Thoracic aorta (tissue), 2 donors: ENCODE measurements at regions not wholly inside any gene's neighbourhood (a gene's known extent, or its start where the extent isn't known, plus 50 kb on each side); places are given as distances from the start of the nearest gene placed in this dataset.

ENCODE experiments used
- ATAC-seq: fragments of 150-250 bp; one replicate; pipeline ENCODE4 v1.8.0; 2017; ENCODE audit warnings: low read depth; ENCODE audit not compliant: insufficient number of reproducible peaks, low FRiP score
- DNase-seq: peaks from one replicate; pipeline ENCODE4 v3.0.0-alpha.2; 2020; ENCODE audit warnings: low spot score
- H3K27ac ChIP-seq, 2 donors: fragments of 200-600 bp; sonication (generic); 1 replicate in 1 of 2; 2 replicates in 1 of 2; pipeline ENCODE4 v1.5.1; 2016; ENCODE audit warnings: mild to moderate bottlenecking in 2 of 2, moderate library complexity in 2 of 2
- H3K27me3 ChIP-seq: fragments of 200-600 bp; sonication (generic); replicated peaks from 2 replicates; pipeline ENCODE4 v1.6.0; 2016; ENCODE audit warnings: mild to moderate bottlenecking; ENCODE audit not compliant: insufficient read depth
- H3K36me3 ChIP-seq: fragments of 200-600 bp; sonication (generic); one replicate; pipeline ENCODE4 v1.5.1; 2016
- H3K4me1 ChIP-seq, 2 donors: fragments of 200-600 bp; sonication (generic); 1 replicate in 1 of 2; 2 replicates in 1 of 2; pipeline versions ENCODE4 v1.5.1 to v1.6.0; 2016; ENCODE audit warnings: low read depth in 2 of 2, mild to moderate bottlenecking in 1 of 2; ENCODE audit not compliant: control insufficient read depth in 1 of 2
- H3K4me3 ChIP-seq: fragments of 200-600 bp; sonication (generic); 2 replicates; pipeline ENCODE4 v1.5.1; 2016; ENCODE audit warnings: mild to moderate bottlenecking
- H3K9me3 ChIP-seq: fragments of 200-600 bp; sonication (generic); 2 replicates; pipeline ENCODE4 v1.5.1; 2016
- CTCF ChIP-seq: fragments of 200-600 bp; sonication (generic); IDR thresholded peaks from one replicate; pipeline ENCODE4 v1.5.1; 2019; ENCODE audit warnings: antibody characterized with exemption

- no peak overlapping the region for H3K27ac ChIP-seq
- no peaks in the 10 kb centered on the region for H3K4me1 ChIP-seq
- no peak for TF ChIP-seq CTCF
- H3K9me3 ChIP-seq: no peaks in the 10 kb centered on the region
- no peaks in the 10 kb centered on the region for H3K27me3 ChIP-seq
- DNase-seq (no peak), ATAC-seq (no peak)
- H3K4me3 ChIP-seq: no peak overlapping the region
- H3K36me3 ChIP-seq: no peaks in the 10 kb centered on the region
Measured at GRCh38 chr2:228902176-228902575, 368.9 kb downstream of the PID1 start.

DNA sequence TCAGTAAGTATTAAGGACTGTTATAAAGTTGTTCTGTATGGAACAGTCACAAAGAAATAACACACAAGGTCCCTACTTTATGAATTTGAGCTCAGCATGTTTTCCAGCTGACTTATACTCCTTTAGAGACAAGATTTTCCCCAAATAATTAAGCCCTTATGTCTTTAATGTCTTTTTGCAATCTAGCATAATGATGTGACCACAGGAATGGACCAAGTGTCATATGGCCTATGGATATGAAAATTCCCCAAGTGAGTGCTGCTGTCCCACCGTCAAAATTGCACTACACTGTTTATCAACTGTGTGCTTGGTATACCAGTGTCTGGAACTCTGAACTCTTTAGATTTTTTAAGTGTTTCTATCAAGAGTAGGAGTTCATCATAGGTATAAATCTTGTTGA is 369.6 kb downstream of the PID1 start:
- Histone ChIP-seq H3K27ac (no peak overlapping the region), H3K4me3 (no peak overlapping the region), H3K36me3 (no peaks in the 10 kb centered on the region), H3K9me3 (no peaks in the 10 kb centered on the region), H3K4me1 (no peaks in the 10 kb centered on the region), H3K27me3 (no peaks in the 10 kb centered on the region)
- DNase-seq (no peak), ATAC-seq (no peak)
- no peak for TF ChIP-seq CTCF

- ATAC-seq: no peak
- H3K36me3 ChIP-seq: no peaks in the 10 kb centered on the region
- no peak for TF ChIP-seq CTCF
- H3K9me3 ChIP-seq: peaks cover 5% of the 10 kb centered on the region
- no peaks in the 10 kb centered on the region for H3K27me3 ChIP-seq
- H3K4me3 ChIP-seq: no peak overlapping the region
- no peak overlapping the region for H3K27ac ChIP-seq
- DNase-seq: no peak
- no peaks in the 10 kb centered on the region for H3K4me1 ChIP-seq
Measured at GRCh38 chr2:228878138-228878537, 392.9 kb downstream of the PID1 start.

- Histone ChIP-seq H3K4me1 (no peaks in the 10 kb centered on the region), H3K27me3 (no peaks in the 10 kb centered on the region), H3K36me3 (no peaks in the 10 kb centered on the region), H3K9me3 (peaks cover 5% of the 10 kb centered on the region), H3K4me3 (no peak overlapping the region), H3K27ac (no peak overlapping the region)
- DNase-seq: no peak
- TF ChIP-seq CTCF: no peak
- no peak for ATAC-seq
Measured at GRCh38 chr2:228876276-228876675, 394.8 kb downstream of the PID1 start.

- ATAC-seq (no peak), DNase-seq (no peak)
- Histone ChIP-seq H3K27me3 (no peaks in the 10 kb centered on the region), H3K36me3 (no peaks in the 10 kb centered on the region), H3K27ac (no peak overlapping the region), H3K4me1 (no peaks in the 10 kb centered on the region), H3K4me3 (no peak overlapping the region), H3K9me3 (peaks cover 5% of the 10 kb centered on the region)
- no peak for TF ChIP-seq CTCF
Measured at GRCh38 chr2:228875152-228875900, 395.8 kb downstream of the PID1 start.
